HCT116 (cell line): ENCODE measurements at regions not wholly inside any gene's neighbourhood (a gene's known extent, or its start where the extent isn't known, plus 50 kb on each side); places are given as distances from the start of the nearest gene placed in this dataset.

Source experiments
- ATAC-seq: fragments of 200-7000 bp; cut with Tn5 transposase; 2 replicates; pipeline ENCODE4 v1.9.1; 2020; ENCODE audit warnings: mild to moderate bottlenecking, moderate library complexity
- BruUV-seq: library from RNA; stranded (reverse); fragments of 400-500 nt; replicated peaks from 2 replicates; lab custom pipeline; 2021; lab: Mats Ljungman, UMichigan
- CTCF ChIA-PET: fragments of 300-600 bp; sonication (Branson Sonifier 250); formaldehyde crosslinking; loops from one replicate; lab custom pipeline; 2021; ENCODE audit warnings: antibody characterized with exemption; lab: Charles Lee
- POLR2A ChIA-PET: fragments of 300-600, 350-600 bp; sonication (Branson Sonifier 250); formaldehyde crosslinking; loops from one replicate; lab custom pipeline; 2021; ENCODE audit warnings: antibody characterized with exemption; lab: Charles Lee
- RAD21 ChIA-PET, 2 experiments: fragments of 300-600 bp; sonication (Branson Sonifier 250); formaldehyde crosslinking; loops; one replicate each; lab custom pipeline; 2023; ENCODE audit warnings: low total read pairs in 2 of 2; ENCODE audit not compliant: uncharacterized antibody in 2 of 2, unreplicated experiment in 2 of 2, low non-redundant PET in 1 of 2; lab: Charles Lee
- DNase-seq: peaks from one replicate; pipeline ENCODE4 v3.0.0-alpha.2; 2010; ENCODE audit warnings: low read depth, low spot score
- H2AFZ ChIP-seq: fragments of 200-600 bp; shearing (Covaris generic), sonication (generic); 2 replicates; pipeline ENCODE4 v1.6.1; 2017; ENCODE audit warnings: low read depth, mixed run types, mixed read lengths, antibody characterized with exemption, low read length; ENCODE audit not compliant: poor library complexity, severe bottlenecking
- H3K27ac ChIP-seq: 2 replicates; pipeline ENCODE4 v1.5.1; 2012; ENCODE audit warnings: low read depth, low read length
- H3K27me3 ChIP-seq: fragments of 200-600 bp; sonication (generic); 2 replicates; pipeline ENCODE4 v1.6.1; 2016; ENCODE audit warnings: mixed run types, low read length, mixed read lengths; ENCODE audit not compliant: insufficient read depth
- H3K36me3 ChIP-seq, 2 experiments: fragments of 200-500 bp in 1 of 2; fragments of 200-600 bp in 1 of 2; sonication (Bioruptor generic) in 1 of 2; sonication (generic) in 1 of 2; 2 replicates each; pipeline versions ENCODE4 v1.5.1 to v1.6.1; 2014 to 2016; ENCODE audit warnings: low read length in 2 of 2, inconsistent platforms in 1 of 2, mixed read lengths in 1 of 2, mixed run types in 1 of 2; ENCODE audit not compliant: insufficient read depth in 2 of 2, control insufficient read depth in 1 of 2
- H3K4me1 ChIP-seq, 2 experiments: fragments of 200-600 bp in 1 of 2; sonication (generic) in 1 of 2; 2 replicates each; pipeline versions ENCODE4 v1.5.1 to v1.6.1; 2012 to 2017; ENCODE audit warnings: low read length in 2 of 2, inconsistent platforms in 1 of 2, mild to moderate bottlenecking in 1 of 2, mixed read lengths in 1 of 2, mixed run types in 1 of 2, moderate library complexity in 1 of 2; ENCODE audit not compliant: insufficient read depth in 2 of 2, control insufficient read depth in 1 of 2
- H3K4me2 ChIP-seq: fragments of 200-600 bp; sonication (generic); 2 replicates; pipeline ENCODE4 v1.6.1; 2017; ENCODE audit warnings: mixed run types, low read length, mixed read lengths
- H3K4me3 ChIP-seq, 2 experiments: fragments of 200-600 bp in 1 of 2; sonication (generic) in 1 of 2; replicated peaks in 1 of 2; 2 replicates each; pipeline ENCODE4 v1.5.1; 2011 to 2016; ENCODE audit warnings: low read length in 2 of 2, control low read depth in 1 of 2, low read depth in 1 of 2, mild to moderate bottlenecking in 1 of 2, mixed read lengths in 1 of 2, mixed run types in 1 of 2
- H3K79me2 ChIP-seq: fragments of 200-600 bp; sonication (generic); 2 replicates; pipeline ENCODE4 v1.6.1; 2017; ENCODE audit warnings: mild to moderate bottlenecking, mixed run types, low read length, moderate library complexity, mixed read lengths; ENCODE audit not compliant: insufficient read depth
- H3K9ac ChIP-seq: fragments of 200-600 bp; sonication (generic); 2 replicates; pipeline ENCODE4 v1.6.1; 2016; ENCODE audit warnings: low read length, mixed read lengths
- H3K9me2 ChIP-seq: fragments of 200-600 bp; sonication (generic), shearing (Covaris generic); 2 replicates; pipeline ENCODE4 v1.6.1; 2017; ENCODE audit warnings: mixed run types, mild to moderate bottlenecking, moderate library complexity; ENCODE audit not compliant: insufficient read depth
- H3K9me3 ChIP-seq, 2 experiments: fragments of 200-500 bp in 1 of 2; fragments of 200-600 bp in 1 of 2; sonication (Bioruptor generic) in 1 of 2; sonication (generic) in 1 of 2; 2 replicates each; pipeline ENCODE4 v1.6.1; 2014 to 2017; ENCODE audit warnings: low read length in 2 of 2, mixed read lengths in 2 of 2, inconsistent platforms in 1 of 2, low read depth in 1 of 2, mild to moderate bottlenecking in 1 of 2, mixed run types in 1 of 2, moderate library complexity in 1 of 2; ENCODE audit not compliant: control insufficient read depth in 1 of 2, insufficient read depth in 1 of 2
- H4K20me1 ChIP-seq: fragments of 200-600 bp; sonication (generic), shearing (Covaris generic); 2 replicates; pipeline ENCODE4 v1.6.1; 2017; ENCODE audit warnings: mixed run types, mild to moderate bottlenecking, moderate library complexity; ENCODE audit not compliant: insufficient read depth
- CEBPB ChIP-seq: IDR thresholded peaks from 2 replicates; pipeline ENCODE4 v1.6.1; 2012; ENCODE audit warnings: low read depth
- ELF1 ChIP-seq: IDR thresholded peaks from 2 replicates; pipeline ENCODE4 v1.6.1; 2012; ENCODE audit warnings: low read depth, borderline replicate concordance
- EZH2 ChIP-seq: fragments of 200-600 bp; sonication (generic); IDR thresholded peaks from 2 replicates; pipeline ENCODE4 v1.6.1; 2017; ENCODE audit warnings: antibody characterized with exemption, mixed run types
- EZH2phosphoT487 ChIP-seq: fragments of 200-600 bp; IDR thresholded peaks from 2 replicates; pipeline ENCODE4 v1.6.1; 2018; ENCODE audit warnings: antibody characterized with exemption, borderline replicate concordance
- FOSL1 ChIP-seq: IDR thresholded peaks from 2 replicates; pipeline ENCODE4 v1.6.1; 2012; ENCODE audit warnings: low read depth
- RAD21 ChIP-seq: IDR thresholded peaks from 2 replicates; pipeline ENCODE4 v1.6.1; 2012; ENCODE audit warnings: low read depth, mild to moderate bottlenecking
- intact Hi-C: fragments of 100-400 bp; cut with micrococcal nuclease; formaldehyde crosslinking; loops from 2 replicates; pipeline ENCODE4 v1.10.0; 2022
- TF ChIP-seq, protein P1 (sequence below): IDR thresholded peaks from 2 replicates; pipeline ENCODE4 v1.6.1; 2012
- TF ChIP-seq, protein P2 (sequence below), 3 experiments: fragments of 200-600 bp in 1 of 3; sonication (generic) in 1 of 3; IDR thresholded peaks in 2 of 3; conservative IDR thresholded peaks in 1 of 3; 2 replicates each; pipeline ENCODE4 v1.5.1; 2012 to 2017; ENCODE audit warnings: low read depth in 2 of 3, low read length in 2 of 3, antibody characterized with exemption in 1 of 3, borderline replicate concordance in 1 of 3, control low read depth in 1 of 3, mild to moderate bottlenecking in 1 of 3, mixed read lengths in 1 of 3, mixed run types in 1 of 3, moderate library complexity in 1 of 3; ENCODE audit not compliant: insufficient read depth in 1 of 3

DNA sequence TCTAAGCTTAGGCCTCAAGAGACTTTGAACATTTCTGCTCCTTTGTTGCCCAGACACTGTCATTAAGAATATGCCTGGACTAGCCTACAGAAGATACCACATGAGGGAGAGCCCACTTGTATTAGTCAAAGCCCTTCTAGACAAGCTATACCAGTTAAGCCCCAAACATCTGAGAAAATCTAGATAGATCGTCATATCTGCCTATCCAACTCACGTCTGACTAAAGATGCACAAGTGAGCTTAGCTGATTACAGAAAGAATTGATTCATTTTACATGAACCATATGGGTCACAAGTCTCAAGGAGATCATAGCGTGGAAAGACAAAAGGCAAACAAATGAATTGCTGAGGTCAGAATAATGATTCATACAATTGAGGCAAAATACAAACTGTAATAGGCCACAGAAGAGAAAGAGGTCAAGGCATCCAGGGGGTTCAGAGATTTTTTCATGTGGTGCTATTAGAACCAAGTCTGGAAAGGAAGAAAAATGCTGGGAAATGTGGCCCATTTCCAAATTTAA, 1155.5 kb upstream of the TENM4 start:
- POLR2A ChIA-PET, result no interaction called here
- DNase-seq (no peak), ATAC-seq (no peak)
- RAD21 ChIA-PET, result no interaction called here
- CTCF ChIA-PET, result no interaction called here
- no peak overlapping the region for H3K4me3 ChIP-seq
- no peak overlapping the region for H3K9ac ChIP-seq
- H3K4me2 ChIP-seq, result no peak overlapping the region
- H2AFZ ChIP-seq, result no peak overlapping the region
- H3K27ac ChIP-seq, result no peak overlapping the region
- no peaks in the 10 kb centered on the region for H3K9me2 ChIP-seq
- H3K9me3 ChIP-seq, result peaks cover 0 to 24% of the 10 kb centered on the region in 2 experiments; a peak in 2 of 4 replicates
- no peaks in the 10 kb centered on the region for H3K79me2 ChIP-seq
- TF ChIP-seq ELF1 (no peak), FOSL1 (no peak), CEBPB (no peak)
- TF ChIP-seq, protein P1, sequence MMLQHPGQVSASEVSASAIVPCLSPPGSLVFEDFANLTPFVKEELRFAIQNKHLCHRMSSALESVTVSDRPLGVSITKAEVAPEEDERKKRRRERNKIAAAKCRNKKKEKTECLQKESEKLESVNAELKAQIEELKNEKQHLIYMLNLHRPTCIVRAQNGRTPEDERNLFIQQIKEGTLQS, result no peak
- intact Hi-C loops, result no loop called here
- BruUV-seq, result no TSS peak
- H3K4me1 ChIP-seq, result no peaks in the 10 kb centered on the region
- H3K27me3 ChIP-seq, result no peaks in the 10 kb centered on the region
- H3K36me3 ChIP-seq, result no peaks in the 10 kb centered on the region
- no peaks in the 10 kb centered on the region for H4K20me1 ChIP-seq

DNA sequence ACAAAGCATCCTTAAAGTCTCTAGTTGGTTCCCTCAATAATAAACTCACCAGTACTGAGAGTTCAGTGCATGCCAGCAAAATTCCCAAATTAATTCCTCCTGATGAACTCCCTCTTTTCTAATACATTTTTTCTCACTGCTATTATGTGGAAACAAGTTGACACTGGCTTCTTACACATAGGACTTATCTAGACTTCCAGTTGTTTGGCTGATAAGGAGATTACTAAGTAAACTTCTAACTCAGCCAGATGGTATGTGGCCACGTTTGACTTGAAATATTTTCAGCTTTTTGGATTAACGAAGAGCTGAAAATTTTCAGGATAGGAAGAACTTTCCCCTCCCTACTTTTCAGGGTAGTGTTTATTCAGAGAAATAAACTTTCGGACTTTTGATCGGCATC, 1154.2 kb upstream of the TENM4 start:
- TF ChIP-seq ELF1, result no peak
- TF ChIP-seq EZH2phosphoT487, result no peak
- TF ChIP-seq RAD21, result no peak
- no peak for TF ChIP-seq CEBPB
- TF ChIP-seq EZH2, result no peak
- TF ChIP-seq, protein P2, sequence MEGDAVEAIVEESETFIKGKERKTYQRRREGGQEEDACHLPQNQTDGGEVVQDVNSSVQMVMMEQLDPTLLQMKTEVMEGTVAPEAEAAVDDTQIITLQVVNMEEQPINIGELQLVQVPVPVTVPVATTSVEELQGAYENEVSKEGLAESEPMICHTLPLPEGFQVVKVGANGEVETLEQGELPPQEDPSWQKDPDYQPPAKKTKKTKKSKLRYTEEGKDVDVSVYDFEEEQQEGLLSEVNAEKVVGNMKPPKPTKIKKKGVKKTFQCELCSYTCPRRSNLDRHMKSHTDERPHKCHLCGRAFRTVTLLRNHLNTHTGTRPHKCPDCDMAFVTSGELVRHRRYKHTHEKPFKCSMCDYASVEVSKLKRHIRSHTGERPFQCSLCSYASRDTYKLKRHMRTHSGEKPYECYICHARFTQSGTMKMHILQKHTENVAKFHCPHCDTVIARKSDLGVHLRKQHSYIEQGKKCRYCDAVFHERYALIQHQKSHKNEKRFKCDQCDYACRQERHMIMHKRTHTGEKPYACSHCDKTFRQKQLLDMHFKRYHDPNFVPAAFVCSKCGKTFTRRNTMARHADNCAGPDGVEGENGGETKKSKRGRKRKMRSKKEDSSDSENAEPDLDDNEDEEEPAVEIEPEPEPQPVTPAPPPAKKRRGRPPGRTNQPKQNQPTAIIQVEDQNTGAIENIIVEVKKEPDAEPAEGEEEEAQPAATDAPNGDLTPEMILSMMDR (IDR thresholded peaks at IDR 0.05 in 2 of 3, conservative IDR thresholded peaks at IDR 0.05 in 1 of 3; ENCODE audit: borderline replicate concordance in 1 of 3, insufficient read depth in 1 of 3, low read depth in 2 of 3, low read length in 2 of 3), result no peak
- TF ChIP-seq, protein P1, result no peak
- TF ChIP-seq, all 23 proteins: peak for 0

More for the DNA sequence above, 1154.2 kb upstream of the TENM4 start:
- H3K4me1 ChIP-seq, result no peaks in the 10 kb centered on the region
- ChIA-PET CTCF (no interaction called here), RAD21 (no interaction called here), POLR2A (no interaction called here)
- no peak overlapping the region for H2AFZ ChIP-seq
- H3K36me3 ChIP-seq, result no peaks in the 10 kb centered on the region
- peaks cover 0 to 24% of the 10 kb centered on the region in 2 experiments; a peak in 3 of 4 replicates for H3K9me3 ChIP-seq
- H3K27ac ChIP-seq, result no peak overlapping the region
- no peaks in the 10 kb centered on the region for H3K27me3 ChIP-seq
- intact Hi-C loops, result no loop called here
- H4K20me1 ChIP-seq, result no peaks in the 10 kb centered on the region
- no peak overlapping the region for H3K4me2 ChIP-seq
- DNase-seq (no peak), ATAC-seq (no peak)
- H3K4me3 ChIP-seq, result no peak overlapping the region
- no peaks in the 10 kb centered on the region for H3K9me2 ChIP-seq
- no peak overlapping the region for H3K9ac ChIP-seq
- no TSS peak for BruUV-seq
- no peaks in the 10 kb centered on the region for H3K79me2 ChIP-seq
